Neural cell (in vitro differentiated cells): ENCODE measurements at regions not wholly inside any gene's neighbourhood (a gene's known extent, or its start where the extent isn't known, plus 50 kb on each side); places are given as distances from the start of the nearest gene placed in this dataset.

Source experiments
- H2AFZ ChIP-seq: fragments of 200-600, 300-800 bp; sonication (generic), shearing (Covaris generic); 2 replicates; pipeline ENCODE4 v1.6.0; 2014; ENCODE audit warnings: low read depth, mild to moderate bottlenecking, antibody characterized with exemption, low read length, moderate library complexity
- H3F3A ChIP-seq: fragments of 200-600 bp; shearing (Covaris generic); 2 replicates; pipeline ENCODE4 v1.6.1; 2016; ENCODE audit warnings: mild to moderate bottlenecking, moderate library complexity, mixed read lengths, antibody characterized with exemption, low read length; ENCODE audit not compliant: insufficient read depth, poor library complexity, severe bottlenecking
- H3K27ac ChIP-seq: fragments of 200-600, 300-800 bp; sonication (generic), shearing (Covaris generic); 2 replicates; pipeline ENCODE4 v1.5.1; 2014; ENCODE audit warnings: mild to moderate bottlenecking, low read length, moderate library complexity
- H3K27me3 ChIP-seq: fragments of 300-800, 200-600 bp; sonication (generic), shearing (Covaris generic); 2 replicates; pipeline ENCODE4 v1.6.0; 2014; ENCODE audit warnings: mild to moderate bottlenecking, low read depth, low read length, moderate library complexity; ENCODE audit not compliant: insufficient read depth
- H3K36me3 ChIP-seq: fragments of 300-800, 200-600 bp; sonication (generic), shearing (Covaris generic); 2 replicates; pipeline ENCODE4 v1.5.1; 2014; ENCODE audit warnings: mild to moderate bottlenecking, antibody characterized with exemption, low read length, moderate library complexity; ENCODE audit not compliant: insufficient read depth
- H3K4me2 ChIP-seq: fragments of 300-800, 200-600 bp; sonication (generic), shearing (Covaris generic); 2 replicates; pipeline ENCODE4 v1.6.0; 2014; ENCODE audit warnings: mild to moderate bottlenecking, low read length
- H3K4me3 ChIP-seq: fragments of 300-800, 200-600 bp; sonication (generic), shearing (Covaris generic); 2 replicates; pipeline ENCODE4 v1.5.1; 2014; ENCODE audit warnings: mild to moderate bottlenecking, low read length, moderate library complexity
- H3K79me2 ChIP-seq: fragments of 200-600 bp; shearing (Covaris generic); replicated peaks from 2 replicates; pipeline ENCODE4 v1.6.0; 2014; ENCODE audit warnings: mild to moderate bottlenecking, low read length, moderate library complexity; ENCODE audit not compliant: insufficient read depth
- H3K9ac ChIP-seq: fragments of 300-800, 200-600 bp; sonication (generic), shearing (Covaris generic); 2 replicates; pipeline ENCODE4 v1.6.1; 2016; ENCODE audit warnings: mild to moderate bottlenecking, low read length, mixed read lengths
- H3K9me2 ChIP-seq: fragments of 200-600 bp; shearing (Covaris generic); 2 replicates; pipeline ENCODE4 v1.6.1; 2016; ENCODE audit warnings: mild to moderate bottlenecking, low read length, mixed read lengths; ENCODE audit not compliant: insufficient read depth
- H3K9me3 ChIP-seq: fragments of 200-600, 300-800 bp; sonication (generic), shearing (Covaris generic); 2 replicates; pipeline ENCODE4 v1.6.1; 2016; ENCODE audit warnings: mild to moderate bottlenecking, mixed run types, low read length, moderate library complexity, mixed read lengths
- H4K20me1 ChIP-seq: fragments of 200-600 bp; shearing (Covaris generic); 2 replicates; pipeline ENCODE4 v1.6.1; 2016; ENCODE audit warnings: mild to moderate bottlenecking, mixed run types; ENCODE audit not compliant: insufficient read depth
- CTCF ChIP-seq: fragments of 450-650 bp; IDR thresholded peaks from 2 replicates; pipeline ENCODE4 v1.5.1; 2014; ENCODE audit warnings: antibody characterized with exemption, mild to moderate bottlenecking, moderate library complexity; ENCODE audit not compliant: poor library complexity, severe bottlenecking
- EP300 ChIP-seq: fragments of 450-650 bp; conservative IDR thresholded peaks from 2 replicates; pipeline ENCODE4 v1.6.1; 2014; ENCODE audit warnings: antibody characterized with exemption, mild to moderate bottlenecking, moderate library complexity; ENCODE audit not compliant: poor library complexity, severe bottlenecking
- EZH2 ChIP-seq: fragments of 200-600, 300-800 bp; shearing (Covaris generic), sonication (generic); IDR thresholded peaks from 2 replicates; pipeline ENCODE4 v1.6.1; 2014; ENCODE audit warnings: antibody characterized with exemption, low read length, borderline replicate concordance, mild to moderate bottlenecking; ENCODE audit not compliant: insufficient read depth, poor library complexity, severe bottlenecking
- MXI1 ChIP-seq: fragments of 450-650 bp; conservative IDR thresholded peaks from 2 replicates; pipeline ENCODE4 v1.6.1; 2014; ENCODE audit warnings: antibody characterized with exemption, mild to moderate bottlenecking; ENCODE audit not compliant: poor library complexity, severe bottlenecking
- POLR2AphosphoS5 ChIP-seq: IDR thresholded peaks from 2 replicates; pipeline ENCODE4 v1.6.1; 2012
- RAD21 ChIP-seq: fragments of 450-650 bp; conservative IDR thresholded peaks from 2 replicates; pipeline ENCODE4 v1.6.1; 2014; ENCODE audit warnings: antibody characterized with exemption, mild to moderate bottlenecking, moderate library complexity
- REST ChIP-seq: IDR thresholded peaks from 2 replicates; pipeline ENCODE4 v1.6.1; 2012; ENCODE audit warnings: borderline replicate concordance
- SMC3 ChIP-seq: fragments of 450-650 bp; conservative IDR thresholded peaks from 2 replicates; pipeline ENCODE4 v1.6.1; 2014; ENCODE audit warnings: antibody characterized with exemption, mild to moderate bottlenecking, moderate library complexity; ENCODE audit not compliant: poor library complexity
- TAF1 ChIP-seq: IDR thresholded peaks from 2 replicates; pipeline ENCODE4 v1.6.1; 2012; ENCODE audit warnings: low read depth

- Histone ChIP-seq H3F3A (no peaks in the 10 kb centered on the region), H3K9me2 (no peaks in the 10 kb centered on the region), H4K20me1 (no peaks in the 10 kb centered on the region), H3K4me3 (no peak overlapping the region), H3K9me3 (no peaks in the 10 kb centered on the region), H3K9ac (no peak overlapping the region), H2AFZ (no peak overlapping the region), H3K27ac (no peak overlapping the region), H3K79me2 (no peaks in the 10 kb centered on the region), H3K27me3 (no peaks in the 10 kb centered on the region), H3K36me3 (no peaks in the 10 kb centered on the region), H3K4me2 (no peak overlapping the region)
- TF ChIP-seq TAF1 (no peak), REST (no peak), SMC3 (no peak), POLR2AphosphoS5 (no peak), EP300 (no peak), CTCF (no peak), MXI1 (no peak), RAD21 (no peak), EZH2 (no peak)
Measured at GRCh38 chr3:197369545-197369944, 71.1 kb upstream of the DLG1 start.

GRCh38 chr3:197368821-197369220 is 70.4 kb upstream of the DLG1 start:
- Histone ChIP-seq H3K9ac (no peak overlapping the region), H3K9me3 (no peaks in the 10 kb centered on the region), H3K36me3 (no peaks in the 10 kb centered on the region), H3K9me2 (no peaks in the 10 kb centered on the region), H2AFZ (no peak overlapping the region), H3F3A (no peaks in the 10 kb centered on the region), H3K4me2 (no peak overlapping the region), H4K20me1 (no peaks in the 10 kb centered on the region), H3K79me2 (no peaks in the 10 kb centered on the region), H3K27ac (no peak overlapping the region), H3K27me3 (no peaks in the 10 kb centered on the region), H3K4me3 (no peak overlapping the region)
- TF ChIP-seq MXI1: no peak
- TF ChIP-seq EZH2: no peak
- TF ChIP-seq RAD21: no peak
- no peak for TF ChIP-seq EP300
- no peak for TF ChIP-seq REST
- TF ChIP-seq SMC3: no peak
- no peak for TF ChIP-seq POLR2AphosphoS5
- TF ChIP-seq TAF1: no peak
- no peak for TF ChIP-seq CTCF
